ENCODE measurements at regions not wholly inside any gene's neighbourhood (a gene's known extent, or its start where the extent isn't known, plus 50 kb on each side); places are given as distances from the start of the nearest gene placed in this dataset.

- TF ChIP-seq POLR2A (IDR thresholded peaks at IDR 0.05) = no peak
- TF ChIP-seq, protein P1, sequence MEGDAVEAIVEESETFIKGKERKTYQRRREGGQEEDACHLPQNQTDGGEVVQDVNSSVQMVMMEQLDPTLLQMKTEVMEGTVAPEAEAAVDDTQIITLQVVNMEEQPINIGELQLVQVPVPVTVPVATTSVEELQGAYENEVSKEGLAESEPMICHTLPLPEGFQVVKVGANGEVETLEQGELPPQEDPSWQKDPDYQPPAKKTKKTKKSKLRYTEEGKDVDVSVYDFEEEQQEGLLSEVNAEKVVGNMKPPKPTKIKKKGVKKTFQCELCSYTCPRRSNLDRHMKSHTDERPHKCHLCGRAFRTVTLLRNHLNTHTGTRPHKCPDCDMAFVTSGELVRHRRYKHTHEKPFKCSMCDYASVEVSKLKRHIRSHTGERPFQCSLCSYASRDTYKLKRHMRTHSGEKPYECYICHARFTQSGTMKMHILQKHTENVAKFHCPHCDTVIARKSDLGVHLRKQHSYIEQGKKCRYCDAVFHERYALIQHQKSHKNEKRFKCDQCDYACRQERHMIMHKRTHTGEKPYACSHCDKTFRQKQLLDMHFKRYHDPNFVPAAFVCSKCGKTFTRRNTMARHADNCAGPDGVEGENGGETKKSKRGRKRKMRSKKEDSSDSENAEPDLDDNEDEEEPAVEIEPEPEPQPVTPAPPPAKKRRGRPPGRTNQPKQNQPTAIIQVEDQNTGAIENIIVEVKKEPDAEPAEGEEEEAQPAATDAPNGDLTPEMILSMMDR (IDR thresholded peaks at IDR 0.05) = no peak
- Histone ChIP-seq H3K27me3 (no peaks in the 10 kb centered on the region), H3K4me3 (no peak overlapping the region), H3K27ac (no peak overlapping the region), H3K36me3 (no peaks in the 10 kb centered on the region), H3K9me3 (no peaks in the 10 kb centered on the region), H3K4me1 (no peaks in the 10 kb centered on the region)
- no peak for DNase-seq
- intact Hi-C loops (cut with DNase I; ENCODE audit: low total_unique reads) = no loop called here
Observed at GRCh38 chr10:29407280-29407858, 118.5 kb downstream of the LYZL1 start.

Measured in uterus (tissue), 3 donors.